ENCODE measurements at regions not wholly inside any gene's neighbourhood (a gene's known extent, or its start where the extent isn't known, plus 50 kb on each side); places are given as distances from the start of the nearest gene placed in this dataset.

GRCh38 chr3:106275592-106275991 lies 406.8 kb upstream of the CBLB start:
- TF ChIP-seq, protein P1, sequence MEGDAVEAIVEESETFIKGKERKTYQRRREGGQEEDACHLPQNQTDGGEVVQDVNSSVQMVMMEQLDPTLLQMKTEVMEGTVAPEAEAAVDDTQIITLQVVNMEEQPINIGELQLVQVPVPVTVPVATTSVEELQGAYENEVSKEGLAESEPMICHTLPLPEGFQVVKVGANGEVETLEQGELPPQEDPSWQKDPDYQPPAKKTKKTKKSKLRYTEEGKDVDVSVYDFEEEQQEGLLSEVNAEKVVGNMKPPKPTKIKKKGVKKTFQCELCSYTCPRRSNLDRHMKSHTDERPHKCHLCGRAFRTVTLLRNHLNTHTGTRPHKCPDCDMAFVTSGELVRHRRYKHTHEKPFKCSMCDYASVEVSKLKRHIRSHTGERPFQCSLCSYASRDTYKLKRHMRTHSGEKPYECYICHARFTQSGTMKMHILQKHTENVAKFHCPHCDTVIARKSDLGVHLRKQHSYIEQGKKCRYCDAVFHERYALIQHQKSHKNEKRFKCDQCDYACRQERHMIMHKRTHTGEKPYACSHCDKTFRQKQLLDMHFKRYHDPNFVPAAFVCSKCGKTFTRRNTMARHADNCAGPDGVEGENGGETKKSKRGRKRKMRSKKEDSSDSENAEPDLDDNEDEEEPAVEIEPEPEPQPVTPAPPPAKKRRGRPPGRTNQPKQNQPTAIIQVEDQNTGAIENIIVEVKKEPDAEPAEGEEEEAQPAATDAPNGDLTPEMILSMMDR (IDR thresholded peaks at IDR 0.05; ENCODE audit: borderline replicate concordance, extremely low read depth, low read length, poor library complexity, severe bottlenecking), result no peak
- TF ChIP-seq EZH2 (IDR thresholded peaks at IDR 0.05; ENCODE audit: borderline replicate concordance, low read depth, low read length, severe bottlenecking), result no peak
